ENCODE measurements at regions not wholly inside any gene's neighbourhood (a gene's known extent, or its start where the extent isn't known, plus 50 kb on each side); places are given as distances from the start of the nearest gene placed in this dataset.
A peak's percentile ranks its signal among the peaks of the same experiment; 100 is the strongest.

- DNase-seq (ENCODE audit: low read depth, low spot score), result no peak
- in situ Hi-C loops (cut with HindIII; ENCODE audit: low sequenced_read_pairs), result no loop called here
- no peak for TF ChIP-seq CTCF (IDR thresholded peaks at IDR 0.05; ENCODE audit: low read depth, low read length)
- H3K4me3 ChIP-seq (ENCODE audit: low read depth, low read length), result no peak overlapping the region
Observed at GRCh38 chr12:46921764-46922133, 96.0 kb upstream of the SLC38A4 start.

- no peak for DNase-seq (ENCODE audit: low read depth, low spot score)
- no peak for TF ChIP-seq CTCF (IDR thresholded peaks at IDR 0.05; ENCODE audit: low read depth, low read length)
Observed at GRCh38 chr12:46926526-46926925, 100.7 kb upstream of the SLC38A4 start.

GRCh38 chr12:46930101-46930500, 104.3 kb upstream of the SLC38A4 start:
- DNase-seq (ENCODE audit: low read depth, low spot score), result no peak
- no peak overlapping the region for H3K4me3 ChIP-seq (ENCODE audit: low read depth, low read length)
- in situ Hi-C loops (cut with HindIII; ENCODE audit: low sequenced_read_pairs), result no loop called here
- TF ChIP-seq CTCF (IDR thresholded peaks at IDR 0.05; ENCODE audit: low read depth, low read length), result no peak

More at GRCh38 chr12:46926526-46926925, 100.7 kb upstream of the SLC38A4 start:
- in situ Hi-C loops (cut with HindIII; ENCODE audit: low sequenced_read_pairs), result no loop called here
- H3K4me3 ChIP-seq (ENCODE audit: low read depth, low read length), result no peak overlapping the region

GRCh38 chr12:46933947-46934346, 108.2 kb upstream of the SLC38A4 start:
- in situ Hi-C loops (cut with HindIII; ENCODE audit: low sequenced_read_pairs), result no loop called here
- H3K4me3 ChIP-seq (ENCODE audit: low read depth, low read length), result no peak overlapping the region
- peak; percentile 64 for TF ChIP-seq CTCF (IDR thresholded peaks at IDR 0.05; ENCODE audit: low read depth, low read length)
- peak; percentile 71 for DNase-seq (ENCODE audit: low read depth, low spot score)

GRCh38 chr12:46934374-46935111, 108.7 kb upstream of the SLC38A4 start:
- in situ Hi-C loops (cut with HindIII; ENCODE audit: low sequenced_read_pairs), result no loop called here
- TF ChIP-seq CTCF (IDR thresholded peaks at IDR 0.05; ENCODE audit: low read depth, low read length), result no peak
- no peak overlapping the region for H3K4me3 ChIP-seq (ENCODE audit: low read depth, low read length)
- DNase-seq (ENCODE audit: low read depth, low spot score), result no peak

- no peak for DNase-seq (ENCODE audit: low read depth, low spot score)
- no peak for TF ChIP-seq CTCF (IDR thresholded peaks at IDR 0.05; ENCODE audit: low read depth, low read length)
- H3K4me3 ChIP-seq (ENCODE audit: low read depth, low read length), result no peak overlapping the region
- in situ Hi-C loops (cut with HindIII; ENCODE audit: low sequenced_read_pairs), result no loop called here
Observed at GRCh38 chr12:46935271-46935847, 109.6 kb upstream of the SLC38A4 start.

Data from astrocyte of the spinal cord (primary cell).